SIG-M5 treated with dmso at 0.1 percent for 504 hours (cell line): ENCODE measurements at regions not wholly inside any gene's neighbourhood (a gene's known extent, or its start where the extent isn't known, plus 50 kb on each side); places are given as distances from the start of the nearest gene placed in this dataset.
A peak's percentile ranks its signal among the peaks of the same experiment; 100 is the strongest.
"Not testable (repeated sequence)": the region's sequence is repeated elsewhere in the genome, so short reads cannot be mapped to it uniquely, and the experiment has no call there.

Experiments
- DNase-seq: peaks from one replicate; lab custom pipeline; 2025; ENCODE audit not compliant: unreplicated experiment; lab: John Stamatoyannopoulos, UW

- no peak for DNase-seq
Observed at GRCh38 chr4:14155803-14156202, 528.3 kb upstream of the BOD1L1 start.

DNA sequence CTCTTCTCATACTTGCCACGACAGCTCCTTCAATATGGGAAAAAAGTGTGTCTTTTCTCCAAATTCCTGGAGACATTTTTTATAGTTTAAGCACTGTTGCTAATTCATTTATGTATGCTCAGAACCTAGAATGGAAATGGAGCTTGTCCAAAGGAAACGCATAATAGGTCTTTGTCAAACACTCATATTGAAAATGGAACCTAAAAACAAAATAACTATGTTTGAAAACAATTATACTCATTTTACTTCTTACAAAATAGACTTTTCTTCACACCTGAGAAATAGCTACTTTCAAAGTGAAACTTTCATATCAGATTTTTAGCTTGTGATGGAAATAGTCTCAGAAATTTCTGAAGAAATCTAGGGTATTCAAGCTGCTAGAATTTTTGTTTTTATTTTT lies 529.7 kb upstream of the BOD1L1 start:
- DNase-seq: no peak

DNA sequence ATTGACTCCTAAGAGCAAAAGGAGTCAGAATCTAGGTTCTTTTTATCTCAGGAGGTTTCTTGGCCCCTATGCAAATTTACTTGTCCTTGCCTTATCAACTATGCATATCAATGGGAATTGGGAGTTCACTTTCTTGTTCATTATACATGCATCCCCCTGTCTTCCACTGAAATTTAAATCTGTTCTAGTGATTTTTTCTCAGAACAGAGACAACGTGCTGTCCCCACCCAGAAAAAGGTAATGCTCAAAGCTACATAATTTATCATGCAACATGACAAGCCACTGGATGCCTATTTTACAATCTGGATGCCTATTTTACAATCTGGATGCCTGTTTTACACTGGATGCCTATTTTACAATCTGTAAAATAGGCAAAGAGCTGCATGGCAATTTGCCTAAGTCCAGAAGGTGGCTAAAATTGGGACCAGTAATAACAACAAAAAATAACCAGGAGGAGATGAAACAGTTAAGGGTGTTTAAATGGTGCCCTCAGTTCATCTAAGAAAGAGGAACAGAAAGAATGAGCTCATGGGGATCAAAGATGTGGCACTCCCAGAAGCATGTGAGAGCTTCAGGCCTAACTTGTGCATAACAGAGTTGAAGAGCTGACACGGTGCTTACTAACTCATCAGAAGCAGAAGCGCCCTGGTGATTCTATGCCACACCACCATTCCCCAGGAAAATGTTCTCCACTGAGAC lies 537.8 kb upstream of the BOD1L1 start:
- peak; percentile 4 for DNase-seq

DNA sequence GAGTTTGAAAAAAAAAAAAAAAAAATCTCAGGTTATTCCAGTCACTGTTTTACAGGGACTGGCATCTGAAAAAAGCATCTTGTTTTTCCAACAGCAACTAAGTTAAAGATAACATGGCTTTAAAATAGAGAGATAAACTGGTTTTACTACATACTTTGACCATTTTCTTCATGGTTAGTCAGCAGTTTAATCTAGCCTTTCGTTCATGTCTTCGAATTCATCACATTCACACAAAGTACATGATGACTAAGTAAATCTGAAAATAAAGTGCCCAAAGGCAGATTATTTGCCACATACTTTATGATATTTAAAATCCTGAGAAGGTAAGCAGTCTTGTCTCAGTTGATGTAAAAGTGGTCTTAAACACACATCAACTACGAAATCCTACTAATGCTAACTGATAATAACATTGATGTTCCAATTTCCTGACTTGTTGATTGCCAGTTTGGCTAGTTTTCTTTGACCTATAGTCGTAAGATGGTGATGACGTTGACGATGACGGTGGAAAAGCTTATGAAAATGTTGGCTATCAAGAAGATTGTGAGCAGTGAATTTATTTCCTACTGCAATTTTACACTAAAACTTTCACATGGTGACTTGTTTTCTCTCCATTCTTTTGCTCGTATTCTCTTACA lies 540.5 kb upstream of the BOD1L1 start:
- peak; percentile 5 for DNase-seq

DNA sequence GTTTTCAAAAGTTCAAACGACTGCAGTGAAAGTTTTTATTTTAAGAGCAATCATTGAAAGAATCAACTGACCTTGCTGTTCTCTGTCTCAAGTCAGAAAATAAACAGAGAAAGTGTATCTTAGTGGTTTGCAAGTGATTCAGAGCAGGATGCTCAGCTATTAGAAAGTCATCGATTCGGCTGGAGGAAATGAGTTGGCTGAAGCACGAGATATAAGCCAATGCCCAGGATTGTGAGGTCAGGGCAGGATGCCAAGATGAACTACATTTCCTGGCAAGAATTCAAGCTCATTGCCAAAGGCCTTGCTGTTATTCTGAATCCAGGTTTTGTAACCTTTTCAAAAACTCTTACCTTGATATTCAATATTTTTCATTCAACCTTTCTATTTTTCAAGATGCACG lies 541.4 kb upstream of the BOD1L1 start:
- no peak for DNase-seq

DNA sequence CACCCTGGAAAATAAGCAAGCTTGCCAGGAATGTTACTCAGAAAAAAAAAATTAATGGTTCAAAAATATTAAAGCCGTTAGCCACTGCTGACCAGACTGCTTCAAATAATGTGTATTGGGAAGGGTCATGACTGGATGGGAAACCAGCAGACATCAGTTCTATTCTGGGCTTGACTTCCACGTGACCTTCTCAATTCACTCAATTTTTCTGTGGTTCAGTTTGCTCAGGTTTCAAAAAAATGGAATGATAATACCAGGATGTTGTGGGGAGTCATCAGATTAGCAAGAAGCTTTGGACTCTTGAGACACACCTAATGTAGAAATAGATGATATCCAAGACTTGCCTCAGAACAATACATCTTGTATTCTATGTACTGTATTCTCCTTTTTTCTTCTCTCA lies 541.9 kb upstream of the BOD1L1 start:
- no peak for DNase-seq

GRCh38 chr4:14169940-14170339 lies 542.4 kb upstream of the BOD1L1 start:
- DNase-seq: not testable (repeated sequence)

DNA sequence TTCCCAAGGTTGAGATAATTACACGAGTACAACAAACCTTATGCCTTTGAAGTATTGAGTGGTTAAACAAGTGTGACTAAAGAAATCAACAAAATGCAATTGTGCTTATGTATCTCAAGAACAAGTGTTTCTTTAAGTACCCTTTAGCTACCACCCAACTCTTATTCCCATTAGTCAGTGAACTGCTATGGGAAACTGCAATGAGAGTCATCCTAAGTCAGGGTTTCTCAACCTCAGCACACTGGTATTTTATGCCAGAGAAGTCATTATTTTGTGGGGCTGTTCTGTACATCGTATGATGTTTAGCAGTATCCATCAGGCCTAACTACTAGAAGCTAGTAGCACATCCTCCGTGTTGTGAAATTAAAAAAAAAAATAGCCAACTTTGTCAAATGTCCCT lies 549.1 kb upstream of the BOD1L1 start:
- no peak for DNase-seq

DNA sequence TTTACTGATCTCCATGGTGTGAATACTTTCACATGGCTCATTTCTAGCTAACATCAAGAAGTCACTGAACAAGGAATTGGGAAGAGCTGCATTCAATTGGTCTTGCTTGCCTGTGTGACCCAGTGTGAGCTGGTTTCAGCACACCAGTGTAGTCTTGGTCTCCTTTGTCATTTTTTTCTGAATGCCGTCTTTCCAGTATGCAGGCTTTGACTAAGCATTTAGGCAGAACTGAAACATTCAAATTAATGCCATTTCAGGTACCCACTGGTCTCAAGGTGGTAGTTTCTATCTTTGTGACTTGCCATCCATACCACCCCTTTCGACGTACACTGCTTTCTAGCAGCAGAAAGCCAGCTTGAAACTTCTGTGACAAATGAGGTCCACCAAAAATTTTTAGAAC lies 550.5 kb upstream of the BOD1L1 start:
- no peak for DNase-seq

DNA sequence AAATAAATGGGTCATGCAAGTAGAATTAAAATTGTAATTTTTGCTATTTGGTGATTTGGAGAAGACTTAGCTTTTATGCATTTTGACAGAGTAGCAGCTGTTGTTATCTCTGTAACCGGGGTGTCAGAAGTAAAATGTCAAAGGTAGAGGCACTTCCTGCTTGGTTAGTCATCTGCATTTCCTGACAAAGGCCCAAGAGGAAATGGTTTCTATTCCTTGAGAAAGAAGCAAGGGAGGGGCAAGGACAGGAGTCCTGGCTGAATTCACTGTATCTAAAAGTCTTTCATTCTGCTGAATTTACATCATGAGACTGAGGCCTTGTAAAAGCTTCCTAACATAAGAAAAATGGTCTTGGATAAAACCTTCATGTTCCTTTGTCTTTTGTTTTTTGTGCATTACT lies 550.9 kb upstream of the BOD1L1 start:
- no peak for DNase-seq

DNA sequence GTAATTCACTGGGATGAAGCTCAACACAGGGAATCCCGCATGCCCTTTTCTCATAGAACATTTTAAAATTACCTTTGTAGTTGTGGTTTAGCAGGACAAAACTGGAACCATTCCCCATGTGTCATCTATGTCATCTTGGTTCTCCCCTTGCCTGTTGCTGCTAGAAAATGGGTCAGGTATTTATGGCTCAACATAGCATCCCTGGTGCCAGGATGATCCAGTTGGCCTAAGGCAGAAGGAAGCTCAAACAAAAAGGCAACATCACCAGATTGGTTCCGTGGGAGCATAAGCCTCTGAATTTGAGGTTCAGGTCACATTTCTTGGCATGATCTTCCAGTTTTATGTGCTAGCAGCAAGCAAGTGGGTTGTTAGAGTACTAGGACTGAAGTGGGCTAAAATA lies 552.6 kb upstream of the BOD1L1 start:
- no peak for DNase-seq

DNA sequence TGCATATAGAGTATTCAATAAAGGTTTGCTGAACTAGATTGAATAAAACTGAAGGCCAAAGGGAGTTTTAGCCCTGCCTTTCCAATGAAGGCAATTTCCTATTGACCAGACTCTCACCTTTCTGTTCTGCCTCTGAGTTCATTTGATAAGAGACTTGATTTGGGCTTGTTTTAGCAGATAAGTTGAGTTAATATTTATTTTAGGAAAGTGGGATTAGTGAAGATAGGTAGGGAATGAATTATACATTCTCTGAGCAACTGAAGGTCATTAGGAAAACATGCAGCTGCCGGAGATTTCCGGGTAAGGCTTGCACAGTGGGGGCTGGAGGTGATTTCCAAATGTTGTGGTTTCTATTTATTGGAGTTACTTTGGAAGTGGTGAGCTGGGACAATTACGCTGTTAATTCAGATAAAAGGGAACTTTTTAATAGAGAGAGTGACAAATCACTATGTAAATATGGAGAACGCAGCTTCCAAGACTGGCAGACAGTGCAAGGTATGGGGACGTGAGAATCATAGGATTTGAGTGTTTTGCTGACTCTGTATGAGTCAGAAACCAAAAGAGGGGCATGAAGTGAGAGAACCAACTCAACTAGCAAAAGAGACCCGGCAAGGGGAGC lies 553.6 kb upstream of the BOD1L1 start:
- no peak for DNase-seq

- DNase-seq: no peak
Observed at GRCh38 chr4:14182148-14182547, 554.6 kb upstream of the BOD1L1 start.

- DNase-seq: no peak
Observed at GRCh38 chr4:14184265-14184664, 556.7 kb upstream of the BOD1L1 start.

- DNase-seq: no peak
Observed at GRCh38 chr4:14184767-14185166, 557.2 kb upstream of the BOD1L1 start.

- no peak for DNase-seq
Observed at GRCh38 chr4:14188214-14188613, 560.7 kb upstream of the BOD1L1 start.

DNA sequence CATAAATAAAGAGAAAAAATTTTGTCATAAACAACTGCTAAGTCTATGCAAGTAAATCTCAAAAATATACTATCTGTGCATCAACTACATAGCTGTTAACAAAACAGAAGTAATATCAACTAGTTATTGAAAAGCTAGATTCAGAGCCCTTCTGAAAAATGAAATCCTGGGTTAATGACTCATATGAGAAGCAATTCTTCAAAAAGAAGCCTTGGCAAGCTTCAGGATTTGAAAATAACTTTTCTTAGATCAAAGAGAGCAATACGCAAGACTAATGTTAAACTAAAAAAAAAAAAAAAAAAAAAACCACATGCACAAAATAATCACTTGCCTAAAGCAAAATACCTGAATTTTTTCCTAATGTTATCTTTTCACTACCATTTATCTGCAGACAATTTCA lies 566.1 kb upstream of the BOD1L1 start:
- no peak for DNase-seq

- peak; percentile 13 for DNase-seq
Observed at GRCh38 chr4:14196131-14196530, 568.6 kb upstream of the BOD1L1 start.

GRCh38 chr4:14215116-14215770 lies 587.7 kb upstream of the BOD1L1 start:
- no peak for DNase-seq

GRCh38 chr4:14217401-14217800 lies 589.9 kb upstream of the BOD1L1 start:
- DNase-seq: no peak

GRCh38 chr4:14218641-14219040 lies 591.1 kb upstream of the BOD1L1 start:
- DNase-seq: no peak

DNA sequence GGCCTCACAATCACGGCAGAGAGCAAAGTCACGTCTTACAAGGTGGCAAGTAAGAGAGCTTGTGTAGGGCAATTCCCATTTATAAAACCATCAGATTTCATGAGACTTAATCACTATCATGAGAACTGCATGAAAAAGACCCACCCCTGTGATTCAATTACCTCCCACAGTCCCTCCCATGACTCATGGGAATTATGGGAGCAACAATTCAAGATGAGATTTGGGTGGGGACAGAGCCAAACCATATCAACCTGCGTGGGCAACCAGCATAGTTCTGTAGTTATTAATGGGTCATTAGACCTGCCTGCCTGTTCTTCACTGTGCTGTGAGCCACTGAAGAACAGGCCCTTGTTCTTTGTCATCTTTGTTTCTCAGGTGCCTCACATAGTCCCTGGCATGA lies 593.7 kb upstream of the BOD1L1 start:
- DNase-seq: no peak
